ENCODE measurements at regions not wholly inside any gene's neighbourhood (a gene's known extent, or its start where the extent isn't known, plus 50 kb on each side); places are given as distances from the start of the nearest gene placed in this dataset.

DNA sequence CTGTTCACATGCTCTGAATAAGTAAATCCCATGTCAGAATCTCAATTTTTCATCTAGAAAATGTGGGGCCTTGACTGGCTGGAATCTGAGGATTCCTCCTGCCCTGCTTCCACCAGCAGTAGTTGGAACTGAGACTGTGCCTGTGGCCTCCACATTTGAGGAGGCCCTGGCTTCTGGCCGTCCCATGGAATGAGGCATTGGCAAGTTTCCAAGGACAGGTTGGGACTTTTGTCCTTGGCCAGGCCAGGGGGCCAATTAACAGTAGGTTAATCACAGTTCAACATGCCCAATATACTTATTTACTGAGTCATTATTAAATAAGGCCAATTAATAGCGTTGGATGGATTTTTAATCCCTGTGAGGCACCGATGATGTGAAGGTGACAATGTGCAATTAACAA, 50.2 kb upstream of the GABRE start:
- H3K4me3 ChIP-seq (ENCODE audit: low read depth, low read length): no peak overlapping the region
- TF ChIP-seq, protein P1, sequence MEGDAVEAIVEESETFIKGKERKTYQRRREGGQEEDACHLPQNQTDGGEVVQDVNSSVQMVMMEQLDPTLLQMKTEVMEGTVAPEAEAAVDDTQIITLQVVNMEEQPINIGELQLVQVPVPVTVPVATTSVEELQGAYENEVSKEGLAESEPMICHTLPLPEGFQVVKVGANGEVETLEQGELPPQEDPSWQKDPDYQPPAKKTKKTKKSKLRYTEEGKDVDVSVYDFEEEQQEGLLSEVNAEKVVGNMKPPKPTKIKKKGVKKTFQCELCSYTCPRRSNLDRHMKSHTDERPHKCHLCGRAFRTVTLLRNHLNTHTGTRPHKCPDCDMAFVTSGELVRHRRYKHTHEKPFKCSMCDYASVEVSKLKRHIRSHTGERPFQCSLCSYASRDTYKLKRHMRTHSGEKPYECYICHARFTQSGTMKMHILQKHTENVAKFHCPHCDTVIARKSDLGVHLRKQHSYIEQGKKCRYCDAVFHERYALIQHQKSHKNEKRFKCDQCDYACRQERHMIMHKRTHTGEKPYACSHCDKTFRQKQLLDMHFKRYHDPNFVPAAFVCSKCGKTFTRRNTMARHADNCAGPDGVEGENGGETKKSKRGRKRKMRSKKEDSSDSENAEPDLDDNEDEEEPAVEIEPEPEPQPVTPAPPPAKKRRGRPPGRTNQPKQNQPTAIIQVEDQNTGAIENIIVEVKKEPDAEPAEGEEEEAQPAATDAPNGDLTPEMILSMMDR (IDR thresholded peaks at IDR 0.05; ENCODE audit: insufficient read depth, low read length, severe bottlenecking): no peak

More for the DNA sequence above, 50.2 kb upstream of the GABRE start:
- FAIRE-seq (no peak), DNase-seq (ENCODE audit: low read depth) (no peak)
- Histone ChIP-seq H3K27me3 (ENCODE audit: control insufficient read depth, insufficient read depth, low read length) (no peaks in the 10 kb centered on the region), H3K36me3 (ENCODE audit: control insufficient read depth, insufficient read depth, low read length) (no peaks in the 10 kb centered on the region)
